Left hindlimb (tissue), 1 donor: ENCODE measurements at regions not wholly inside any gene's neighbourhood (a gene's known extent, or its start where the extent isn't known, plus 50 kb on each side); places are given as distances from the start of the nearest gene placed in this dataset.

Experiments
- DNase-seq: peaks from one replicate; pipeline ENCODE4 v3.0.0-alpha.2; 2018

DNA sequence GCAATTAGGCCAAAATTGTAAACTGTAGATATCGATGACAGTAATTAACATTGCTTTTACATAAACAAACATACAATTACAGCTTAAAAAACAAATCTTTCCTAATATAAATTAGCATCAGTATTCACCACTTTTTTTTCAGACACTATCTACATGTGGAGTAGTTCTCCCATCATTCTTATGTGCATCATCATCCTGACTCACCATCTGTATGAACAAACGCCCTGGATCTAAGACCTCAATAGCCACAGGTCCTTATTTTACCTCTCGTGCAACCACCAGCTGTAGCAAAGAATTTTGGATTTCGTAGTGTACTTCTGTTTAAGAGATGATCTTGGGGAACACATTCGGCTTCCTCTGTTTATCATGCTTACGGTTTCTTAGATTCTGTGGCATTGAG, 551.9 kb upstream of the KIRREL3 start:
- no peak for DNase-seq

DNA sequence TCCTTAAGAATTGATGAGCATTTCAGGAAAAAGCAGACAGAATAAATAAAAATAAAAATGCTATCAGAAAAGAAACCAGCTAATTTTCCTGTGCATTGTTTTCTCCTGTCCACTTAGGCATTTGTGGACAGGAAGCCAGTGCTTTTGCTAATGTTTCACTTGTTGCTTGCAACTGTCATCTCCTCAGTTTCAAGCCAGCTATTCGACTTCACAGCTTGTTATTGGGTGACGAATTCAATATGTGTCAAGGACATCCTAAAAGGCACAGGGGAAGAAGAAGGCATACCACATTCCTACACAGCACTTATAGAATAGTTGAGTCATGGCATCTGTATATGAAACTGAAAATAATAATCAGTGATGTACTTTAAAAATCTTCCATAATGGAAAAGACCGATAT, 530.6 kb upstream of the KIRREL3 start:
- DNase-seq = no peak

- DNase-seq = no peak
These were observed 527.7 kb upstream of the KIRREL3 start for GRCh38 chr11:127528297-127528696.

GRCh38 chr11:127524618-127525017, 524.0 kb upstream of the KIRREL3 start:
- DNase-seq = peak; percentile 28

- DNase-seq = no peak
These were observed 520.8 kb upstream of the KIRREL3 start for GRCh38 chr11:127521413-127521812.

DNA sequence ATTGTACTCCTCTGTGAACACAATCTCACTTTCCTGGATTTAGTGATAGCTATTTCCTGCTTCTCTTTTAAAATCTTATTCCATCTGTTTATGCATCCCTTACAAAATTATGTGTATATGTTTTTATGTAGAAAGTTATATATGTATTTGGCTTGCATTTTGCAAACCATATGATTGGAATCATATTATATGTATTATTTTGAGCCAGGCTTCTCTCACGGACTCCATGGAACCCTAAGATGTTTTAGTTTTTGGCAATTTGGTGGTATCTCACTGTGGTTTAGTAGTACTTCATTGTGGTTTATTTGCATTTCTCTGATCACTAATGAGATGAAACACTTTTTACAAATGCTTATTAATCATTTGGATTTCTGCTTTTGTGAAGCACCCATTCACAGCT, 507.3 kb upstream of the KIRREL3 start:
- no peak for DNase-seq

- DNase-seq = no peak
These were observed 506.1 kb upstream of the KIRREL3 start for GRCh38 chr11:127506647-127507046.

GRCh38 chr11:127506126-127506525, 505.6 kb upstream of the KIRREL3 start:
- DNase-seq = no peak

DNA sequence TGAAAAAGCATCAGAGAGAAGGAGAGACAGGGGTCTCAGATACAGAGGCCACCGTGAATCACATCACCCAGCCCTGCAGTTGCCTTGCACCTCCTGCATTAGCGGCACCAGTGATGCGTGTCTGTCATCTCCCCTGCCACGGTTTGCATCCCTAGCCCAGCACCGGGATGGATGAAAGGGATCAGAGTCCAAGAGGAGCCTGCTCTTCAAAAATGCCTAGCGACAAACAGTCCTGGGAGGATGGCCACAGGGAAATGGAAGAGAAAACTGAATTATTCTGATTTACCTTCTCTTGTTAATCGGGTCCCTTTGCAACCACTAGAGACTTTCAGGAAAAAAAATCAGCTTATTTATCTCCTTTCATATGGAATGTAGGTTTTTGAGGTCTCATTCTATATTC, 495.6 kb upstream of the KIRREL3 start:
- DNase-seq = no peak

DNA sequence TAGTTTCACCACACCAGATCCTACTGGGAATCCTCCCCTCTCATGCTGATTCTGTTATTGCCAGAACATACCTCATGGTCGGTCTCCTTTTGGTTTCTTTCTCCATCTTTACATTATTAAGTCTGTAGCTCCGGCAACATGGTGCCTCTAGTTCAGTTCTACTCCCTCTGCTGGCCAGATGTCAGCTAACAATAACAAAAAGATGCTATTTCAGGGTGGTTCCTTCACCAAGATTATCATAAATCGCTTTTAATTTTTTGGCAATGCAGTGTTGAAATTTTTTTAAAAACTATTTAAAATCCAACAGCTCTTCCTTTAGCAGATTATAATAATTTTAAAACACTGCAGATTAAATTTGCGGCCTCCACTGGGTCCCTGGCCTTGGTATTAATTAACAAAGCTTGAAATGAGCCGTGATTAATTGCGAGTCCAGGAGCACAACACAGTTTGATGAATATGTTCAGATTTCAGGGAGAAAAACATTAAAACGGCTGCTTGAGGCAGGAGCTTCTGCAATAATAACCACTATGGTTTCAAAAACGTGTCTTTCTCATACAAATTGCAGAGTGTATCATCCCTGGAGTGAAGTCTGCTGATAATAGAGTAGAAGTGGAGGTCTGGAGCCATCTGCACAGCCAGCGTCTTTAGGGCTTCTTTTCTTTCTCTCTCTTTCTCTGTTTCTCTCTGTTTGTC, 492.9 kb upstream of the KIRREL3 start:
- DNase-seq = no peak

GRCh38 chr11:127492029-127492428, 491.5 kb upstream of the KIRREL3 start:
- no peak for DNase-seq

DNA sequence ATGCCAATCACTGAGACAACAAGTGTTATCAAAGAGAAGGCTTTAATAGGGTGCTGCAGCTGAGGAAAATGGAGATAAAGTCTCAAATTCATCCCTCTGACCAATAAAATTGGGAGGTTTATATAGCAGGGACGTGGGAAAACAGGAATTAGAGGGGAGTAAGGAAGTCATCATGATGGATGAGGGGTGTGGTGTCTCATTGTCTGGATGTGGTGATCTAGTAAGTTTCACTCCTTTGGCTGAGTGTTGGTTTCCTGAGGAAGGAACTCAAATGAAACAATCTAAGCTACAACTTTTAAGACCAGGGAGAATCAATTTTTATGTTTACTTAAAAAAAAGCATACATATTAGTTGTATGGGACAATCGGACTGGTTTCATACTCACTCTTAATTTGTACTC, 491.0 kb upstream of the KIRREL3 start:
- DNase-seq = no peak

- no peak for DNase-seq
These were observed 490.3 kb upstream of the KIRREL3 start for GRCh38 chr11:127490896-127491295.

DNA sequence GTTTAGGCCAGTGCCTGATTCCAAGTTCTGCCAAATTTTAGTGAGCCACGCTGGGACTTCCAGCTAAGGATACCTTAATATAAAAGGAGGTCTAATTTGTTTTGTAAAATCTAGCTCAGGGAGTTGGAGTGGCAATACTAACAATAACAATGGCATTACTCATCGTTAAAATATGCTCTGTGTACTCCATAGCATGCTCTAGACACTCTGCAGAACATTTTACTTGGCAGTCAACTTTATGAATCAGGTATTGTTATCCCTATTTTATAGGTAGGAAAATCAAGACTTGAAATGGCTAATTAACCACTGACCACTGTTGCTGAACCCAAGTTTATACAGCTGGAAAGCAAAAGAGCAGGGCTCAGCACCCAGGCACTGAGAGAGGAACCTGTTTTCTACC, 485.0 kb upstream of the KIRREL3 start:
- DNase-seq = no peak

DNA sequence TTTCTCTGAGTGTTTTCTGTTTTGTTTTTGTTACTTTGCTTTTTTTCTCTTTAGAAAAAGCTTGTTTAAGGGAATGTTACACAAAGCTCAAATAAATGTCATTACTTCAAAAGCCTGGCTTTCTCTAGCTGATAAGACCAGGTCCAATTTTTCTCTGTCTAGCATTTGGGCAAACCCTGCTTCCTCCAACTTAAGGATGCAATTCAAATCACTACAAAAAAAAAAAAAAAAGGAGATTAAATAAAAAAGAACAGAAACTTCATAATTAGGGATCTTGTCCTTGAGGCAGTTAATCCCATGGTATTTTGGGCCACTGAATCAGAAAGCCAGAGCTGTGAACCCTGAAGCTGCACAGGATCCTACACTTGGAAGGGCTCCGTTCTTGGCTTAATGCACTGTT, 480.8 kb upstream of the KIRREL3 start:
- no peak for DNase-seq

- DNase-seq = no peak
These were observed 478.3 kb upstream of the KIRREL3 start for GRCh38 chr11:127478826-127479225.

DNA sequence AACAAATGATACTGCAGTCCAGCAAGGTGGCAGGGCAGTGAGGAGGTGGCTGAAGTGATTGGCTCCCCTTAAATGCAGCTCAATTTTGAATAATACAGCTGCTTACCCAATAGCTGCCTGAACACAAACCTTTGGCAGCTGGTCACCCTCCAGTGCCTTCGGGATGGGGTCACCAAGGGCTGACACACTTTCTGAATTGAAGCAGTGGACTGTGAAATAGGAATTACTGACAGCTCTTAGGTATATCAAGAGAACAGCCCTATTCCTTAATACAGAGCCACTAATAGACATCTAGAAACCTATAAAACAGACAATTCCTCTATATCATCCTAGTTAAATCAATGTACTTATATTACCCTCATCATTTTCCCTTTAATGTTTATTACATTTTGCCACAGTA, 474.2 kb upstream of the KIRREL3 start:
- DNase-seq = no peak

GRCh38 chr11:127472505-127472904, 471.9 kb upstream of the KIRREL3 start:
- DNase-seq = no peak

DNA sequence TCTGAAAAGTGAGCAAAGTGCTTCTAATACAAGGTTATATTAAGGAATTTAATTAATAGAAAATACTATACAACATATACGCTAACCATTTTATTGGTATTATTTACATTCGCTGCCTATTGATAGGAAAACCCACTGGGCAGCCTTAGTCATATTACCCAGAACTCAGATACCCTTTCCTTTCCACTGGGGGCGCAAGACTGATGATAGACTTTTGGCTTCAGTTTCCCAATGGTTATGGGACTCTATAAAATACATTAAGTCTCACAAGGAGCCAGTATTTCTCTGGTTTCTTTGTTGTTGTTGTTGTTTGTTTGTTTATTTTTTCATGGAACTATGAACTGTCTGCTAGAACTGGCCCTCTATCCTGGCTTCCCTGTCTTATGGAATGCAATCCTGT, 471.1 kb upstream of the KIRREL3 start:
- DNase-seq = no peak

- no peak for DNase-seq
These were observed 469.8 kb upstream of the KIRREL3 start for GRCh38 chr11:127470306-127470884.

DNA sequence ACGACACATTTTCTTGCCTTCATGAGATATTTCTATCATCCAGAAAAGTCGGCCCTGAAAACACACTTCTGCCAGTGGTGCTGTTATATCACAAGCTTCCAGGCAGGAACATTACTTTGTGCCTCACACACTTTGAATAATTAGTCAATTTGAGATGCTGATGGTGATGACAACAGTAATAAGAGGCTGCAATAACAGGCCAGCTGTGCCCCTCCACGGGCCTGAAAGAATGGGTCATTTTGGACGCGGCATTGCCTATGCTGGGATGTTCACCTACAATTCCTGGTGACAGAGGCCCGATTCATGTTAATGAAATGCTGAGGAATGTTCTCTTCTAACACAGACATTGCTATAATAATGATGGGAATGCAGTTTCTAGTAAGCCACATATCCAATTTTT, 463.8 kb upstream of the KIRREL3 start:
- no peak for DNase-seq

DNA sequence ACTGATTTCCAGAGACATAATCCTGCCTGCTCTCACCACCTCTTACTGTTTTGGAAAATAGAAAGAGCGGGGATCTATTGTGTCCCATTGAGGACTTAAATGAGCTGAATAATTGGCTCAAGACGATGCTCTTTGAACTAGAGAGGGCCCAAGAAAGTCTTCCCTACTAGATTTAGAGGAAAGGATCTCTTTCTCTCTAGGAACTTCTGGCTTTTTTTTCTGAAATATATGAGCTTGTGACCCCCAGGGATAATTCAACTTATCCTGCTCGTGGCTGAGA, 461.4 kb upstream of the KIRREL3 start:
- DNase-seq = no peak

DNA sequence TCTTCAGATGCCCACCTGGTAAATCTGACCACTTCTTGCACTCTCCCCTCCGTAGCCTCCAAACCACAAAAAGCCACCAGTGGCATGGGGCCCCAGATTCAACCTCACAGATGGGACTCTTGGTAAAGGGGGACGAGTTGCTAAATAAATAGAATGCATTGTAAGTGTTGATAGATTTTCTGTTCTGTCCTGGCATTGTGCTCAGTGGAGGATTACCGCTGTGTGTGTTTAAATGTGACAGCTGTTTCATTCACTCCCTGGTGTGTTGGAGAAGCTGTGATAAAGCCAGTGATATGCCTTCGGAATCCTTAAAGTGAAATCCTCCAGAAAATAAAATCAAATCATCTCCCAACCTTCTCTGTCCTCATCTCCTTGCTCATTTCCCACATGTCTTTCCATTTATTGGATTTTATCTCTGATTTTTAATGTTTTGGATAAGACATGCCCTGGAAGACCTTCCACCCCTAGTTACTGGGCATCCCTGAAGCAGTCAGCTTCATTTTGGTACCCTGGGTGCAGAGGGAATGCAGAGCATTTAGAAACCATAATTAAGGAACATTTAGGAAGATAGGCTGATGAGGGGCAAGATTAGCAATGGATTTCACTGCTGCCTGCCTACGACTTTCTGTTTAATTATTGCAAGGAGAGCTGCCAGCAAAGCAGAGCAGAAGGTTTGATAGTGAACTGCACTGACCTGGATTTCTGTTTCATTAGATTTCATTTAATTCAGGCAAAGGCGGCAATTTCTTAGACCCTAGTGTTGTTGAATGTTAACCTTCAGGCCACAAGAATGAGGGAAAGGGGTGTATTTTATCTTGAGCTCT, 460.9 kb upstream of the KIRREL3 start:
- DNase-seq = no peak

- DNase-seq = no peak
These were observed 458.0 kb upstream of the KIRREL3 start for GRCh38 chr11:127458561-127458960.

DNA sequence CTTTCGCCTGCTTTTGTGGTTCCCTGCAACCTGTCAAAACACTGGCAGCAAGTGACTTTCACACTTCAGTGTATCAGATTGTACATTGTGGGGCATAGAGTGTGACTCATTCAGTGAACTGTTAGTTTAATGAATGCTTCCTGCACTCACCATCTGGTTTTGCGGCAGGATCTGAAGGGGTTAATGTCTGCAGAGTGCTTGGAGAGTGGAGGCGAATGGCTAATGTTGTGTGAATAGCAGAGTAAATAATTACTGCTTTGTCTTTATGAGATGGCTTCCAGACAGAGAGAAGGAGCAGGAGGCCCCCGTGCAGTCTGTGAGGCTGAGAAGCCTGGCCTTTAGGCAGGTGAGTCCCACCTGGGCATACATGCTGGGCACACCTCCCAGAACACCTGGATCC, 454.3 kb upstream of the KIRREL3 start:
- DNase-seq = no peak
